HepG2 (cell line): ENCODE measurements at regions not wholly inside any gene's neighbourhood (a gene's known extent, or its start where the extent isn't known, plus 50 kb on each side); places are given as distances from the start of the nearest gene placed in this dataset.

ENCODE experiments used
- ATAC-seq: fragments of 200-7000 bp; cut with Tn5 transposase; 3 replicates; pipeline ENCODE4 v1.9.1; 2020; ENCODE audit warnings: mild to moderate bottlenecking, moderate library complexity
- BruUV-seq: library from RNA; stranded (reverse); fragments of 400-500 nt; replicated peaks from 2 replicates; lab custom pipeline; 2021; lab: Mats Ljungman, UMichigan
- CTCF ChIA-PET: fragments of 300-600 bp; formaldehyde crosslinking; extraction: SDS; loops from one replicate; lab custom pipeline; 2021; ENCODE audit warnings: low total read pairs, inconsistent platforms, low intra/inter-chr PET ratio; lab: Yijun Ruan, JAX
- POLR2A ChIA-PET: fragments of 350-600 bp; sonication (Branson Sonifier 250); formaldehyde crosslinking; loops from one replicate; lab custom pipeline; 2020; ENCODE audit warnings: antibody characterized with exemption, inconsistent platforms; lab: Yijun Ruan, JAX
- DNase-seq: peaks from one replicate; pipeline ENCODE4 v3.0.0-alpha.2; 2015; ENCODE audit warnings: low spot score
- FAIRE-seq: peaks from 3 replicates; lab custom pipeline; 2011; peaks lifted over from hg19 to GRCh38; lab: Jason Lieb, UNC
- H2AFZ ChIP-seq: one replicate; pipeline ENCODE4 v1.6.1; 2011; ENCODE audit warnings: low read length, inconsistent platforms
- H3K27ac ChIP-seq: fragments of 300-600 bp; 3 replicates; pipeline ENCODE4 v1.8.0; 2011; ENCODE audit warnings: mixed run types, mild to moderate bottlenecking, mixed read lengths, low read length, inconsistent platforms; ENCODE audit not compliant: insufficient read depth; ENCODE audit errors: extremely low read length
- H3K27me3 ChIP-seq, 2 experiments: fragments of 200-600 bp in 1 of 2; 2 replicates in 1 of 2; 3 replicates in 1 of 2; pipeline versions ENCODE4 v1.6.0 to v1.8.0; 2011; ENCODE audit warnings: low read length in 2 of 2, mild to moderate bottlenecking in 2 of 2, moderate library complexity in 2 of 2, inconsistent platforms in 1 of 2; ENCODE audit not compliant: insufficient read depth in 2 of 2, control insufficient read depth in 1 of 2
- H3K36me3 ChIP-seq, 2 experiments: fragments of 200-600 bp in 1 of 2; replicated peaks in 1 of 2; 2 replicates in 1 of 2; 3 replicates in 1 of 2; pipeline versions ENCODE4 v1.5.1 to v1.8.0; 2011; ENCODE audit warnings: low read length in 2 of 2, inconsistent platforms in 1 of 2; ENCODE audit not compliant: insufficient read depth in 2 of 2, control insufficient read depth in 1 of 2
- H3K4me1 ChIP-seq: 2 replicates; pipeline ENCODE4 v1.5.1; 2012; ENCODE audit warnings: low read length, inconsistent platforms; ENCODE audit not compliant: insufficient read depth
- H3K4me2 ChIP-seq: 2 replicates; pipeline ENCODE4 v1.6.0; 2011; ENCODE audit warnings: low read depth, low read length, inconsistent platforms
- H3K4me3 ChIP-seq, 3 experiments: fragments of 200-600 bp in 1 of 3; sonication (generic), shearing (Covaris generic) in 1 of 3; replicated peaks in 1 of 3; 2 replicates each; pipeline ENCODE4 v1.5.1; 2011 to 2016; ENCODE audit warnings: low read length in 3 of 3, inconsistent platforms in 2 of 3, low read depth in 2 of 3, mild to moderate bottlenecking in 2 of 3, control low read depth in 1 of 3, mixed read lengths in 1 of 3; ENCODE audit not compliant: insufficient read depth in 1 of 3
- H3K79me2 ChIP-seq: one replicate; pipeline ENCODE4 v1.6.1; 2011; ENCODE audit warnings: low read length, inconsistent platforms; ENCODE audit not compliant: insufficient read depth
- H3K9ac ChIP-seq: 2 replicates; pipeline ENCODE4 v1.6.0; 2011; ENCODE audit warnings: mild to moderate bottlenecking, low read depth, low read length, inconsistent platforms; ENCODE audit not compliant: insufficient read depth
- H3K9me3 ChIP-seq: 2 replicates; pipeline ENCODE4 v1.5.1; 2012; ENCODE audit warnings: mild to moderate bottlenecking, low read length
- H4K20me1 ChIP-seq: 2 replicates; pipeline ENCODE4 v1.6.0; 2011; ENCODE audit warnings: inconsistent platforms, mild to moderate bottlenecking, low read length, moderate library complexity; ENCODE audit not compliant: insufficient read depth
- ARNT2 ChIP-seq: sonication (generic); formaldehyde crosslinking; IDR thresholded peaks from 2 replicates; pipeline ENCODE4 v1.8.0; 2022; ENCODE audit warnings: mild to moderate bottlenecking, low read depth, missing genetic modification reagents, moderate library complexity
- IRF2 ChIP-seq: IDR thresholded peaks from 2 replicates; pipeline ENCODE4 v1.6.1; 2018; ENCODE audit warnings: missing genetic modification reagents, missing compliant biosample characterization
- MYNN ChIP-seq: sonication (generic); formaldehyde crosslinking; IDR thresholded peaks from 2 replicates; pipeline ENCODE4 v1.4.0; 2020; ENCODE audit warnings: mild to moderate bottlenecking, low read depth, missing genetic modification reagents
- NAIF1 ChIP-seq: sonication (generic); formaldehyde crosslinking; IDR thresholded peaks from 2 replicates; pipeline ENCODE4 v1.5.0; 2020; ENCODE audit warnings: mild to moderate bottlenecking, missing genetic modification reagents, borderline replicate concordance
- NFKBIZ ChIP-seq: IDR thresholded peaks from 2 replicates; pipeline ENCODE4 v1.6.1; 2018; ENCODE audit warnings: missing genetic modification reagents, missing compliant biosample characterization
- THYN1 ChIP-seq: sonication (generic); formaldehyde crosslinking; IDR thresholded peaks from 2 replicates; pipeline ENCODE4 v1.8.1; 2023; ENCODE audit warnings: low read depth, mild to moderate bottlenecking, moderate library complexity, missing genetic modification reagents, borderline replicate concordance
- ZBTB46 ChIP-seq: sonication (generic); formaldehyde crosslinking; IDR thresholded peaks from 2 replicates; pipeline ENCODE4 v1.4.0; 2020; ENCODE audit warnings: mild to moderate bottlenecking, missing genetic modification reagents, borderline replicate concordance
- ZBTB7A ChIP-seq: sonication (generic); formaldehyde crosslinking; IDR thresholded peaks from 2 replicates; pipeline ENCODE4 v1.8.0; 2022; ENCODE audit warnings: mild to moderate bottlenecking, missing genetic modification reagents
- ZNF264 ChIP-seq: sonication (generic); formaldehyde crosslinking; IDR thresholded peaks from 2 replicates; pipeline ENCODE4 v1.4.0; 2020; ENCODE audit warnings: missing genetic modification reagents
- ZNF451 ChIP-seq: sonication (generic); formaldehyde crosslinking; IDR thresholded peaks from 2 replicates; pipeline ENCODE4 v1.5.0; 2020; ENCODE audit warnings: mild to moderate bottlenecking, missing genetic modification reagents
- ZNF547 ChIP-seq: sonication (generic); formaldehyde crosslinking; IDR thresholded peaks from 2 replicates; pipeline ENCODE4 v1.5.1; 2020; ENCODE audit warnings: mild to moderate bottlenecking, missing genetic modification reagents
- ZNF670 ChIP-seq: sonication (generic); formaldehyde crosslinking; IDR thresholded peaks from 2 replicates; pipeline ENCODE4 v1.8.0; 2022; ENCODE audit warnings: mild to moderate bottlenecking, missing genetic modification reagents, borderline replicate concordance
- ZNF850 ChIP-seq: sonication (generic); formaldehyde crosslinking; conservative IDR thresholded peaks from 2 replicates; pipeline ENCODE4 v1.9.0; 2021; ENCODE audit warnings: mild to moderate bottlenecking, missing genetic modification reagents
- WGBS: methylation state at CpG from one replicate; pipeline ENCODE4 v1.1.6; 2017; ENCODE audit warnings: low lambda C conversion rate; 5-methylcytosine and 5-hydroxymethylcytosine counted together
- in situ Hi-C: cut with HindIII; loops from 2 replicates; pipeline ENCODE4 v1.10.0; 2017; ENCODE audit warnings: low pct_unique_long_range_greater_than_20kb; ENCODE audit not compliant: extremely low pct_ligation_motif_present
- intact Hi-C: fragments of 100-400 bp; cut with micrococcal nuclease; formaldehyde crosslinking; loops from one replicate; pipeline ENCODE4 v1.10.0; 2022; ENCODE audit not compliant: unreplicated experiment
- TF ChIP-seq, protein P1 (sequence below), 2 experiments: sonication (generic) in 1 of 2; formaldehyde crosslinking in 1 of 2; IDR thresholded peaks; 2 replicates each; pipeline versions ENCODE4 v1.6.1 to v1.9.0; 2014 to 2022; ENCODE audit warnings: antibody characterized with exemption in 1 of 2, borderline replicate concordance in 1 of 2, inconsistent platforms in 1 of 2, low read depth in 1 of 2, missing genetic modification reagents in 1 of 2

- CTCF ChIA-PET, result interaction anchor here (0.6 kb wide), 1 partner anchor 294 kb away, joined by 3 read pairs; no protein-coding TSS in a partner anchor
Observed at GRCh38 chr4:100962698-100963097, 384.6 kb downstream of the PPP3CA start.

DNA sequence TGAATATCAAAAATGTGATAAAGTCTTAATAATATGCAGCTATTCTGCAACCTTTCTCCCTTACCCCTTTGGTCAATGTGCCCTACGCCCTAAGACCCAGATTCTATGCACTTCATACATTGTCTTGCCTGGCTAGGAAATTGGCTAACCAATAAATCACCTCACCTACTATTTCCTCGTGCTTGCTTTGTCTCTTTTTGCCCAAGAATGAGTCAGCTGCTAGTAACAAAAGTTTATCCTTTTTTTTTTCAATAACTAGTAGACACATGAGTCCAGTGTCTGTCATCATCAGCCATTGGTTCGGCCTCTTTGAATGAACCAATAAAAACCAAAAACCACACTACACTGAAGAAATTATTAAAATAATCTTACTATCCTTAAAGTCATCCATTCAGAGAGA, 387.1 kb downstream of the PPP3CA start:
- Histone ChIP-seq H3K36me3 (no peaks in the 10 kb centered on the region), H3K9me3 (no peaks in the 10 kb centered on the region), H4K20me1 (no peaks in the 10 kb centered on the region), H3K27ac (no peak overlapping the region), H3K79me2 (no peaks in the 10 kb centered on the region), H3K9ac (no peak overlapping the region), H3K27me3 (no peaks in the 10 kb centered on the region), H2AFZ (no peak overlapping the region), H3K4me3 (no peak overlapping the region), H3K4me1 (no peaks in the 10 kb centered on the region), H3K4me2 (no peak overlapping the region)
- in situ Hi-C loops, result no loop called here
- CTCF ChIA-PET, result no interaction called here
- WGBS, result 2% methylated on average over 3 of the region's 3 CpGs
- intact Hi-C loops, result no loop called here
- DNase-seq (no peak), FAIRE-seq (no peak), ATAC-seq (no peak)
- POLR2A ChIA-PET, result no interaction called here
- no TSS peak for BruUV-seq
- TF ChIP-seq ZNF264 (CRISPR knock-in tag) (no peak), ZBTB7A (CRISPR knock-in tag) (no peak), MYNN (CRISPR knock-in tag) (no peak), THYN1 (CRISPR knock-in tag) (no peak), ZNF850 (CRISPR knock-in tag) (no peak)
- TF ChIP-seq, protein P1, sequence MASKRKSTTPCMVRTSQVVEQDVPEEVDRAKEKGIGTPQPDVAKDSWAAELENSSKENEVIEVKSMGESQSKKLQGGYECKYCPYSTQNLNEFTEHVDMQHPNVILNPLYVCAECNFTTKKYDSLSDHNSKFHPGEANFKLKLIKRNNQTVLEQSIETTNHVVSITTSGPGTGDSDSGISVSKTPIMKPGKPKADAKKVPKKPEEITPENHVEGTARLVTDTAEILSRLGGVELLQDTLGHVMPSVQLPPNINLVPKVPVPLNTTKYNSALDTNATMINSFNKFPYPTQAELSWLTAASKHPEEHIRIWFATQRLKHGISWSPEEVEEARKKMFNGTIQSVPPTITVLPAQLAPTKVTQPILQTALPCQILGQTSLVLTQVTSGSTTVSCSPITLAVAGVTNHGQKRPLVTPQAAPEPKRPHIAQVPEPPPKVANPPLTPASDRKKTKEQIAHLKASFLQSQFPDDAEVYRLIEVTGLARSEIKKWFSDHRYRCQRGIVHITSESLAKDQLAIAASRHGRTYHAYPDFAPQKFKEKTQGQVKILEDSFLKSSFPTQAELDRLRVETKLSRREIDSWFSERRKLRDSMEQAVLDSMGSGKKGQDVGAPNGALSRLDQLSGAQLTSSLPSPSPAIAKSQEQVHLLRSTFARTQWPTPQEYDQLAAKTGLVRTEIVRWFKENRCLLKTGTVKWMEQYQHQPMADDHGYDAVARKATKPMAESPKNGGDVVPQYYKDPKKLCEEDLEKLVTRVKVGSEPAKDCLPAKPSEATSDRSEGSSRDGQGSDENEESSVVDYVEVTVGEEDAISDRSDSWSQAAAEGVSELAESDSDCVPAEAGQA (IDR thresholded peaks at IDR 0.05; ENCODE audit: low read depth), result no peak
- TF ChIP-seq, protein P1 (CRISPR knock-in tag; IDR thresholded peaks at IDR 0.05; ENCODE audit: borderline replicate concordance), result no peak

More at GRCh38 chr4:100962698-100963097, 384.6 kb downstream of the PPP3CA start:
- TF ChIP-seq ZBTB46 (no peak), IRF2 (CRISPR knock-in tag) (no peak), NFKBIZ (CRISPR knock-in tag) (no peak), NAIF1 (CRISPR knock-in tag) (no peak), ZNF670 (CRISPR knock-in tag) (no peak), ZNF451 (no peak), ZNF547 (CRISPR knock-in tag) (no peak), ARNT2 (no peak)
- ATAC-seq, result no peak
- Histone ChIP-seq H3K4me3 (no peak overlapping the region), H3K36me3 (no peaks in the 10 kb centered on the region), H3K27ac (no peak overlapping the region), H3K4me2 (no peak overlapping the region), H3K4me1 (no peaks in the 10 kb centered on the region), H2AFZ (no peak overlapping the region), H3K79me2 (no peaks in the 10 kb centered on the region), H4K20me1 (no peaks in the 10 kb centered on the region), H3K9ac (no peak overlapping the region), H3K27me3 (0 out of 5 replicates have a peak, but pooled peaks cover 0 to 4% of the 10 kb centered on the region in 2 experiments), H3K9me3 (no peaks in the 10 kb centered on the region)
- intact Hi-C loops (no loop called here), in situ Hi-C loops (no loop called here)
- DNase-seq, result no peak
- POLR2A ChIA-PET, result no interaction called here
- FAIRE-seq, result no peak
- no TSS peak for BruUV-seq
